HK-2 (cell line): ENCODE measurements at regions not wholly inside any gene's neighbourhood (a gene's known extent, or its start where the extent isn't known, plus 50 kb on each side); places are given as distances from the start of the nearest gene placed in this dataset.
"Not testable (repeated sequence)": the region's sequence is repeated elsewhere in the genome, so short reads cannot be mapped to it uniquely, and the experiment has no call there.

Source experiments
- DNase-seq: peaks from one replicate; pipeline ENCODE4 v3.0.0-alpha.2; 2018; ENCODE audit not compliant: unreplicated experiment

DNA sequence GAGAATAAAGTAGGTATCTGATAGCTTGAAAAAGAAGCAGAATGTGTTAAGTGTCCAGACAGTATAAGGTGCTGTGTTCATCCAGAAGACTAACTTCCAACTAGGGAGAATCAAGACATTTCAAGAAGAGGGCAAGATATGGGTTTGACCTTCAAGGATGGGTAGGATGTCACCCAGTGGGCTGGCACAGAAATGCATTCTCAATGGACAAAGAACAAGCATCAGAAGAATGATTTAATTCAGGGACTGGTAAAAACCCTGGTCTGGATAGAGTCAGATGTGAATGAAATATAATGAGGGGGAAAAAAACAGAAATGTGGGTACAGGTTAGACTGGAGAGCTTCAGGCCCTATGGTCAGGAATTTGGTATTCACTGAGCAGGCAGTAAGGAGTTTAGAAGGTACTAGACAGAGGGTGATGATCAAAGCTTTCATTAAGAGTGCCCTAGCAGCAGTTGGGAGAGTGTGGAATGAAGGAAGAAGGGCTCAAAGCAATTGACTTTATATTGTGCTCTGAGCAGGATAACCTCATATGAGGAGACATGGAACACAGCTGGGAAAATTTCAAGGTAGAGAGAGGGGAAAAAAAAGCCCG lies 180.7 kb upstream of the ANK3 start:
- no peak for DNase-seq

DNA sequence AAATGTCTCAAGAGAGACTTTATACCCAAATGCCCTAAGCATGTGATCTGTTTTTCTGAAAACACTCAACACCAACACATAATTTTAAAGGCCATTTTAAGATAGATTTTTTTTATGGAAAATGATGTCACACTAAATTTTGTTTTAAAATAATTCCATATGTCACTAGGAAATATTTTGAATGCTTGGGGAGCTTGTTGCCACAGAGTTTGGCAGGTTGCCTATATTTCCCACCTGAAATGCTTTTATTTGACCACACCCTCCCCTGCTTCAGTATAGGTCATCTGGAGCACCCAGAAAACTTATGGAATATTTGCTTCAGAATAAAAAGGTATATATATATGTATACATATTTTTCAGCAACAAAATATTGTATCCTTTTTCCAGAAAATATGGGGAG lies 180.0 kb upstream of the ANK3 start:
- DNase-seq, result no peak

DNA sequence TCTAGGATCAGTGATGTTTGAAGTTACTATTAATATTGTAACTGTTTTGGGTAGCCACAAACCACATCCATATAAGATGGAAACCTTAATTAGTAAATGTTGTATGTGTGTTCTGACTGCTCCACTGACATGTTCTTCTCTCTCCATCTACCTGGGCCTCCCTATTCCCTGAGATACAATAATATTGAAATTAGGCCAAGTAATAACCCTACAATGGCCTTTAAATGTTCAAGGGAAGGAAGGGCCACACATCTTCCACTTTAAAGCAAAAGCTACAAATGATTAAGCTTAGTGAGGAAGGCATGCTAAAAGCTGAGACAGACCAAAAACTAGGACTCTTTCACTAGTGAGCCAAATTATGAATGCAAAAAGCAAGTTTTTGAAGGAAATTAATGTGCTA lies 176.4 kb upstream of the ANK3 start:
- no peak for DNase-seq

DNA sequence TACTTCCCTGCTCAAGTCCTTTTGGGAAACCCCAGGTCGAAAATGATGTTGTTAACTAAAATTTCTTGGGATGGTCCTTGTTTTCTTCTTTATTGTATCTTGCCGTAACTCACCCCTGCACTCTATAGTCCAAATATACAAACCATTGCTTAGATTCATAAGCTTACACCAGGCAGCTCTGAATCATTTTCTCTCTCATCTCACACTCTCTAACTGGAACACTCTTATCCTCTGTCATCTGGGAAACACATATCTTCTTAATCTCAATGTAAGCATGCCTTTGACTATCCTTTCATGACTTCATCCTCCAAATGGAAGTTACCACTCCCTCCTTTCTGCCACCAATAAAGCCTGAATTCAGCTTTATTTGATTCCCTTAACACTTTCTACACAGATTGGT lies 175.8 kb upstream of the ANK3 start:
- no peak for DNase-seq

DNA sequence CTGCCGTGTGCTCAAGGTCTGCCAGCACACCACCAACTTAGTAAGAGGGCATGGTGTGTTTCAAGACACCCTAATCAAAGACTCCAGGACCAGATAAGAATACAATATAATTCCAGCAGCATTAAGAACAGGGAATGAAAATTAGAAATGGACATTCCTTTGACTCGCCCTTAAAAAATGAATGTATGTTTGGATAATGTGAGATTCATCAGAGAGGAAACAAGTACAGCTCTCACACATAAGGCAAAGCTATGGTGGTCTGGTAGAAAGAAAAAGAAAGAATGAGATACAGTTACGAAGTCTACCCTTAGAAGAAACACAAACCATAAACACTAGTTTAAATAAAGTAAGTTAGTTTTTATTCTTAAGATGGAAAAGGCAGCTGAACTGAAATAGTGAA lies 174.8 kb upstream of the ANK3 start:
- no peak for DNase-seq

DNA sequence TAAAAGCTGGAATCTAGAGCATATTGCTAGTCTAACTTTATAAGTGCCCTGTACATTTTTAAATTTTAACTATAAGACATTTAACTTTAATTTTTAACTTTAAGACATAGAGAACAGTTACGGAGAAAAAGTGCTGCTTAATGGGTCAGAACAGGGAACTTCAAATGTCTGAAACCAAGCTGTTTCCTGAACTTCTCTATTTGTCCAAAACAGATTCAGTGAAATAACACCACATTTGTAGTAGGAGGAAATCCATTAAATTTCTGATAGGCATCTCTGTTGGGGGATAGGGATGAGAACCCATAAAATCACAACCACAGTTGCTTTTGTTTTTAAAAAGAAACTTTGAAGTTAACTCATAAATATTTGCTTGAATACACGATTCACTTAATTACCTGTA lies 170.8 kb upstream of the ANK3 start:
- no peak for DNase-seq

DNA sequence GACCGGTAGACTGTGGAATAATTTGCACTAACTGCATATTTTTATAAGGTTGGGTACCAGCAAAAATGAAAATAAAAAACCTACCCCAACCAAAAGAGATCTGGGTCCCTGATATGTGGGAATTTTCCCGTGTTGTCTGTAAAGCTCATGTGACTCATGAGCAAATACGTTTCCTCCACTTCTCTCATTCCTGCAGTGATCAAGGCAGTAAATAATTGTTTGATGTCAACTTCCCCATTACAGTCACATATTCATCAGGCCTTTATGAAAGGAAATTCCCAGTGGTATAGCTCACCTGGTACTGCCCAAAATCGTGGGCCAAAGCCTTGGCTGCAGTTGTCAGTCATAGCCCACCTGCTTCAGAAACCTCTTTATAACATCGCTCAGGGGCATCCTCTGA lies 166.0 kb upstream of the ANK3 start:
- no peak for DNase-seq

DNA sequence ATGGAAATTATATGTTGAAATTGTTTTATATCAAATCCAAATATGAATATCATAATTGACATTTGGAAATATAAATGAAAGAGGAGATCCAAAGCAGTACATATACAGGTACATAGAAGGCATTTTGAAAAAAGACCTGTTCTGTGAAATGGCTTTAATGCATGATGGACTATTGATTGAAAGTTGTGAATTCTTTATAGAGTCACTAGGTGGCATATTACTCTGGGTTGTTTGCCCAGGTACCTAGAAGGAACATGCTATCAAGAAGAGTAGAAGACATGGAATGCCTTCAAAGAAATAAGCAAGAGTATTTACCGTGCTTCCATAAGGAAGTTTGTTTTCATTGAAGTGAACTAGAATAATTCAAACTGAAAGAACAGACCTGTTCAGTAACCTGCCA lies 160.0 kb upstream of the ANK3 start:
- no peak for DNase-seq

DNA sequence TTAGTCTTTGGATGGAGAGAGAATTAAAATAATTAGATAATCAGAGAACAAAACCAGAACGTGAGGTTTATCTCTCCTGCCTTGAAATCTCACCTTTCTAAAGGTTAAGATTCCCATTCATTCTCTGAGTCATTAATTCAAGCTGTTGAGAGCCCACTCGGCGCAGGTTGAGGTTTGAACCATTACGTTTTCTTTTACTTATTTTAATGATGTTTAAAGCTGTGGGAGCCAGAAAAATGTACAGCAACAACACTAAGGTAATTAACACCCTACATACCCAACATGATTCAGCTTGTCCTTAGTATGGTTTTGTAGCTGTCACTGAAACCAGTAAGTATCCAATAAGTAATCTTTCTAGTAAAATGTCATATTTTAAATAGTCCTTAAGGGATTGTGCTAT lies 153.0 kb upstream of the ANK3 start:
- DNase-seq, result no peak

DNA sequence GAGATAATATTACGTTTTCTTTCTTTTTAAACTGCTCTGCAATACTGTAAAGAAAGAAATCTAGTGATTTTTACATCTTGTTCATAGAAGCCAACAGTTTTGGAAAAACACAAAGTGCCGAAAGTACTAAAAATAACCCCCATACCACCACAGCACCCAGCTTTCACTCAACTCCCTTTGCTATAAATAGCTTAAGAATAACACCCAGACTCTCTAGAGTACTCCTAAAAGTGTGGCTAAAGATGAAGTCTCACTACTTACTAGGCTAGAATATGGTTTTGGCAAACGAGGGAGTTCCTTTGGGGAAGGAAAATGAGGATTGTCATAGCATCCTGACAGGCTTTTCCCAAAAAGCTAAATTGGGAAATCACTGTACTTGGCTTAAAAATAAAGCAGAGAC lies 151.8 kb upstream of the ANK3 start:
- no peak for DNase-seq

DNA sequence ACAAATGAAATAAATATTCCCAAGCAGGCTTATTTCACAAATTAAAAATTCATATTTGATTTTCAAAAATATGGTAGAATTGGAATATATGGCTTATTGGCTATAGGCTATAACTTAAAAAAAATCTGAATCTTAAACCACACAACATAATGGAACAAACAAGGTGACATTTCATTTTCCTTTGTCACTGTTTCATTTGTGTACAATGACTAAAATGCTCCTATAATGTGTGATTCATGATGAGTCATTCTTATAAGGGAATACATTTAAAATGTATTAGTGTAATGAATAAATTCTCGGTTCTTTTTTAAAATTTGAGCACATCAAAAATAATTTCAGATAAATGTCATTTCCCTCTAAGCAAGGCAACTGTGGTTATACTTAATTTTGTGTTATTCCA lies 148.0 kb upstream of the ANK3 start:
- no peak for DNase-seq

DNA sequence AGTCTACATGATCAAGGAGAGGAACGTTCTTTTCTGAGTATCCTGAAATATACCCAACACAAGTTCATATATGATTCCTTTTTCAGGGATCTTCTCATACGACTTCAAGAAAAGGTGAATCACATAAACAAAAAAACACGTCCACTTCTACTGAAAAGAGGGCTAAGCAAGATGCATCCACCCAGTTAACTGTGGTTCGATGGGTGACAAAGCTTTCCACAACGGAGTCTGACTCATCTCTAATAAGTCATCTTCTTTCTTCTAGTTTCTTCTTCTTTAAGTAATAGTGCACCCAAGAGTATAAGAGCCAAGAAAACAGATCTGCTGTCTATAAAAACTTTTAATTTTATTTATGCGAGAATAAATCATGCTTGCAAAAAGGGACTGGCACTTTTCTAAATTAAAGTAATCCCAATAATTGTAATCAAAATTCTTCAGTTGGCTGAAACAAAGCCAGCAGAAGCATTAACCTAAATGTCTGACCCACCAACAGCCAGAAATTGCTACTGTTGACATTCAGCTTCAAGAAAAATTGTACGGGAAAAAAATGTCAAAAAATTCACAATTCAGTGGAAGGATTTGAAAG lies 146.9 kb upstream of the ANK3 start:
- peak; percentile 13 for DNase-seq

DNA sequence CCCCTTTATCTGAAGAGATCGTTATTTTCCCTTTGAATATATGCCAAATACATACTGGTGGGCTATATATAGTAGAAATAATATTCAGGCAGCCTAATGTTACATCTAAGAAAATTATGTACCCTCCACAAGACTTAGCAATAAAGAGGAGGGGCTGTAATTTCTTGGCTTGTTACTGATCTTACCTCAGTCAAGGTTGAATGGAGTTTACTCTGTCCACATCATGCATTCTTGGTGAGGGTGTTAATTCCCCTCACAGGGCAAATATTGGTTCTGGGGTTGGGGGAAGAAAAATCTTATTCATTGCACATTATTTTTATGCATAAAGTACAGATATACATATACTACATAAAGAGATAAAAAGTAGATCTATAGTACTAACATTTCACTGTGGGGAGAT lies 145.8 kb upstream of the ANK3 start:
- DNase-seq, result no peak

DNA sequence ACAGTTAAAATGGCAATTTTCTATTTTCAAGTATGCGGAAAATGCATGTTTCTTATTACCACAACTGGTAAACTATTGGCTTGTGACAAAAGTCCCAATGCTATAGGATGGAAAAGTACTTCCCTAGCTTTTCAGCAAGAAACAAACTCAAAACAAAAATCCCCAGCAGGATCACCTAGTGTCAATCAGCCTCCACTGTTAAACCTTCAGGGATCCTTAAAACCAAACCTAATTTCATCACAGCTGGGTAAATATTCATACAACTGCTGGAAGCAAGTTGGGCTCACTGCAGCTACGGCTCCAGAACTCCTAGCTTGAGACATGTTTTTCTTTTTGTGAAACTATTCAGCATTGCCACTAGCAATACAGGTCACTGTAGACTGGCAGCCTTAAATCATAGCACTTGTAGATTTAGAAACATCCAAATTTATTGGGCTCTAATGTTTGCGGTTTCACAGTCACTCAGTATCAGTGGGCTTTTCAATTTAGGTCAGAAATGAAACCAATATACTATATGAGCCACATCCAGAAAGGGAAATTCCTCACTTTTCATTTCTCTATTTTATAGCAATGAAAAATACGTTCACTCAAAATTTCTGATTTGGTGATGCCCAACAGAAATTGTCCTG lies 145.2 kb upstream of the ANK3 start:
- no peak for DNase-seq

DNA sequence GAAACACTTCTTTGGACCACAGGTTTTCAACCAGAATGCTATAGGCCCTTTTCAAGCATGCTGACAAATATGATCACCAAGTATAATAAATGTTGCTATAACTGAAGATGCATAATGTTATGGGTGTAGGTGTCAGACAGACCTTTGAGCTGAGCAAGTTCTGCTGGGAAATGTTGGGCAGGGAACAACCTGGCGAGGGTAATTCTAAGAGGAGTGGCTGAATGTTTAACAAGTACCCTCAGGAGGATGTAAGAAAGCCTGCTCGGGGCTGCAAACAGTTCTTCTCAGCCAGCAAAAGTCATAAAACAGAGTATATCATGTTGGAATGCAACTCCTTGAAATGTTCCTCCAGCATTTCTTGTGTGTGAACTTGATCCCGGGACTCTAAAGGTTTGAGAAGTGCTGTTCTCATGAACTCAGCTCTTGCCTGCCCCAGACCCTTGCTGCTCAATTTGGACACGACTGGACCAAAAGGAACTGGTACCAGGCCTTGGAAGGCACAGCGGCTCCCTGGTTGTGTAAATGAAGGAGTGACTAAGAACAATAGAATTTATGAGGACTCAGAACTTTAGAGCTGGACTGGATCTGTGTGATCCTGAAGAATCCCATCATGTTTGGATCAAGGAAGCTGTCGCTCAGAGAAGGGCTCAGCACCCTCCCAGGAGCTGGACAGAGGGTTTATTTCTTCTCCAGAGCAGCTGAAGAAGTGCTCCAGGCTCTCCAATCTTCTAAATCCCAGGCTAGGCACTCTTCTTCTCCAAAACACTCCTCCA lies 143.2 kb upstream of the ANK3 start:
- DNase-seq, result no peak

DNA sequence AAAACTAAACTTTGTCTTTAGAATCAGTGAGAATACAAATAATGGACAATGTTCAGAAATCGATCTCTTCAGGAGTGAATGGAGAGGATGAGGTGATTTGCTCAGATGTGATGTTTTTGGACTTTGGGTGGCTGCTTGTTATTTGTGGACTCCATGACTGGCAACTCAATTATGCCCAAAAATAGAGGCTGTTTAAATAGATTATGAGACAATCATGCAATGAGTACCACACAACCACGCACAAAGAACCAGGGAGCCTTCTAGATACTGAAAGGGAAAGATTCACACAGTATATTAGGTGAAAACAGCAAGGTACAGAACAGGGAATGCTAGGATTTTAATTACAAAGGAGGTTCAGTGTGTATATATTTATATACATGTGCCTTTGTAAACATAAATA lies 141.3 kb upstream of the ANK3 start:
- no peak for DNase-seq

DNA sequence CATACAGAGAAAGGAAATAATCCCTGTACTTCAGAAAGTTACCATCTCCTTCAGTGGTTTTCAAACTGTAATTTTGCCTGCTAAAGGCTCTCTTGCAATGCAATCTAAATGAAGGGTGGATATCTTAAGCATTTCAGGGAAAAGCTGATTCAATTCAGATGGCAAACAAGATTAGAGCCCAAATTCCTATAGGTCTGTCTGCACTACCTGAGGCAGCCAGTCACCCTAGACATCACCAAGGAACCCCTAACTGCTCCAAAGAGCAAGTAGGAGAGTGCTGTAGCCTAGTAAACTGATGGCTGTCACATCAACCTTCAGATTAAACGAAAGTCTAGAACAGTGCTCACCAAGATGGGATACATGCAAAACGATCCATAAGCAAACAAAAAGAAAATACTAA lies 138.0 kb upstream of the ANK3 start:
- no peak for DNase-seq

DNA sequence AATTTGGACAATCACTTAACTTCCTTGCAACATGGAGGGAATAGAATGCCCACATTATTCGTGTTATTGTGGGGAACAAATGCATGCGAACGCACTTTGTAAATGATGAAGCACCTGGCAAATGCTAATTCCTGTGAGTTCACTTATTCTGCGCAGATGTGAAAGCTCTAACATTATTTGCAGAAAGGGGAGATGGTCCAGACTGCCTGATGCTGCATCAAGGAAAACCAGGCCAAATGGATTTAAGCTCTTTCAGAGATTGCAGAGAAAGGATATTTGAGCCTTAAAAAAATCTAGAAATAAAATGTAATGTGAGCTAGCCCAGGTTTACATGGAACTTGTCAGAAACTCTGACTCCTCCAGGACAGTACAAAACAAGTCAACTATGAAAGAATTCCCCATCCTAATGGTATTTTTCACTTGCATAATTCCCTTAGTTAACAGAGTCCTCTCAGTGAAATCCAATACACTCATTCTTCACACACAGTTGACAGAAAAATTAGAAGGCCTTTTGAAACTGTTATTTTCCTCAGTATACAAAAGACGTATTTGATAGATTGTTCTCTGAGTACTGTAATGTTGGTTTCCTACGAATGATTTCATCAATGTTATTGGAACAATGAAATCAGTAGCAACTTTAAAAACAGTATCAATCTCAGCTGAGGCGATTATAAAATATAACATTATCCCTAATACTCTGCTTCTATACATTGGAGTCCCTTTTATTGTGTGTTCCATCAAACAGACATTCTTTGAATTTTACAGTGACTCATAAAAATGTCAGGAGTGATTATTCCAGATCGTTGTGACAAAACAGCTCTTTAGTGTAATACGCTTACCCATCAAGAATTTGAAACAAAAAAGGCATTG lies 136.3 kb upstream of the ANK3 start:
- DNase-seq, result no peak

DNA sequence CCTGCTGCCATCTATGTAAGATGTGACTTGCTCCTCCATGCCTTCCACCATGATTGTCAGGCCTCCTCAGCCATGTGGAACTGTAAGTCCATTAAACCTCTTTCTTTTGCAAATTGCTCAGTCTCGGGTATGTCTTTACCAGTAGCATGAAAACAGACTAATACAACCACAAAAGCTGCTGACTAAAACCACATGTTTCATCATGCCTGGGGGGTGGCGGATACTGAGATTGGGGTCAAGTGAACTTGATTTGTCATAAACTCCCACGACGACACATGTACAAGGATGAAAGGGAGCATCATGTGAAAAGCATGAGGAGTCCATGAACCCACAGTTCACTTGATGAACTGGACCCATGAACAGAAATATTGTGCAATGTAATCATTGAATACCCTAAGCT lies 134.9 kb upstream of the ANK3 start:
- DNase-seq, result no peak

DNA sequence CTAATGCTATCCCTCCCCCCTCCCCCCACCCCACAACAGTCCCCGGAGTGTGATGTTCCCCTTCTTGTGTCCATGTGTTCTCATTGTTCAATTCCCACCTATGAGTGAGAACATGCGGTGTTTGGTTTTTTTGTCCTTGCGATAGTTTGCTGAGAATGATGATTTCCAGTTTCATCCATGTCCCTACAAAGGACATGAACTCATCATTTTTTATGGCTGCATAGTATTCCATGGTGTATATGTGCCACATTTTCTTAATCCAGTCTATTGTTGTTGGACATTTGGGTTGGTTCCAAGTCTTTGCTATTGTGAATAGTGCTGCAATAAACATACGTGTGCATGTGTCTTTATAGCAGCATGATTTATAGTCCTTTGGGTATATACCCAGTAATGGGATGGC lies 133.7 kb upstream of the ANK3 start:
- not testable (repeated sequence) for DNase-seq

DNA sequence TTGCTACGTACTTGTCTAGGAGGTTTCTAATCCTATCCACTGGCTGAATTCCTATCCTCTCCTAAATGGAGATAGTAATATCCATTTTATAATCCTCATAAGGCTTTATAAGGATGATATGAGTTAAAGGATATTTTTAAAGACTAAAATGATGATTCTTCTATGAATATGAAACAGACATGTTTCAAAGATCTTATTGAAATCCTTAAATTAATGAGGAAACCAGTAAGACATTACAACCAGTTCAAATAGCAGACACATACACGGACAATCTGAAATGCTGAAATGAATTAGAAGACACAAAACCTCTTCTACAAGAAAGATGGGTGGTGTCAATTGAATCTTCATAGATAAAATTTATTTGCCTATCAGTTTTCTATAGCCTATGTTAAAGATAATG lies 132.9 kb upstream of the ANK3 start:
- DNase-seq, result no peak

DNA sequence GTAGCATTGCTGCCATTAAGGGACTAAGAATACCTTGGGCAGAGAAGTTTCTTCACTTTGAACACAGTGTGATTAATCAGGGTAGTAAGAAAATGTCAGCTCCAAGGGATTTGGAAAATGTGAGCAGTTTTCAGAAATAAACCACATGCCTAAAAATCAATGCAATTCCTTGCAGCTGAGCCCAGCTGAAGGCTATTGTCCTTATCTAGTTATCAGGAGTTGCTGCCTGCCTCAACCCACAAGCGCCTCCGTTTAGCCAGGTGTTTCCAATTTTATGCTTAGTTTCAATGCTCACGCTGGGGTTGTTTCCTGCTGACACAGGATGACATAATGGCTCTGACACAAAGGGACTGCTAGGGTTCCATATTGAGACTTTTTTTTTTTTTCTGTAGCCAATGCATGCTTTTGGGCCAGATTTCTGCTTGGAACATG lies 132.3 kb upstream of the ANK3 start:
- DNase-seq, result no peak
